ENCODE measurements at regions not wholly inside any gene's neighbourhood (a gene's known extent, or its start where the extent isn't known, plus 50 kb on each side); places are given as distances from the start of the nearest gene placed in this dataset.

DNA sequence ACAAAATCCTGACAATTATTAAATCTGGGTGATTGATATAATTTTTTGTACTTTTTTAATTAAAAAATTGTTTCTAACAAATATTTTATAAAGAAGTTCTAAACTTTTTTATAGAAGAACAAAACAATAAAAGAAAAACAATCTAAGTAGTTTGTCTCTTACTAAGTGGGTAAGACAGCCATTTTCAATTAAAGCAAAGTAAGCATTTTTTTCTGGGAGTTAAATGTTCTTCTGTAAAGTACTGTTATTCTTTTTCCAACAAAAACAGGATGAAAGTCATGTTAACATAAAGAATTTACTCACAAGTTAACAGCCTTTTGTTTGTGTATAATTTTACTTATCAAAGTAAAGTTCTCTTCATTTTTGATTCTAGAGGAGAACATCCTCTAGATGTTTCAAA is 1029.9 kb downstream of the JRKL start:
- no peaks in the 10 kb centered on the region for H3F3A ChIP-seq (ENCODE audit: low read depth)
- Mint-ChIP-seq H3K27ac (no peak overlapping the region), H3K36me3 (no peaks in the 10 kb centered on the region), H3K27me3 (ENCODE audit: insufficient read depth, low read depth) (no peaks in the 10 kb centered on the region), H3K4me1 (no peaks in the 10 kb centered on the region), H3K9me3 (no peaks in the 10 kb centered on the region), H3K4me3 (no peak overlapping the region)
- no peaks in the 10 kb centered on the region for H3K79me2 ChIP-seq (ENCODE audit: low read depth)
- no peak overlapping the region for H3K27ac ChIP-seq
- H3K27me3 ChIP-seq = no peaks in the 10 kb centered on the region
- H3K4me1 ChIP-seq = no peaks in the 10 kb centered on the region
- H3K9me3 ChIP-seq (ENCODE audit: low read depth) = no peaks in the 10 kb centered on the region
- H3K4me2 ChIP-seq = no peak overlapping the region
- DNase-seq (ENCODE audit: low spot score) = no peak
- no peak overlapping the region for H3K4me3 ChIP-seq
- TF ChIP-seq EZH2phosphoT487 (IDR thresholded peaks at IDR 0.05) (no peak), EZH2 (IDR thresholded peaks at IDR 0.05) (no peak), CTCF (IDR thresholded peaks at IDR 0.05) (no peak)
- no peak overlapping the region for H3K9ac ChIP-seq
- H2AFZ ChIP-seq (replicated peaks) = no peak overlapping the region
- H3K36me3 ChIP-seq = no peaks in the 10 kb centered on the region
- H4K20me1 ChIP-seq (ENCODE audit: low read depth) = no peaks in the 10 kb centered on the region

- H3K27ac ChIP-seq = no peak overlapping the region
- H3K4me2 ChIP-seq = no peak overlapping the region
- H3K36me3 Mint-ChIP-seq = no peaks in the 10 kb centered on the region
- H3K79me2 ChIP-seq (ENCODE audit: low read depth) = no peaks in the 10 kb centered on the region
- DNase-seq (ENCODE audit: low spot score) = no peak
- H3K4me3 Mint-ChIP-seq = no peak overlapping the region
- H3K9ac ChIP-seq = no peak overlapping the region
- no peak overlapping the region for H3K4me3 ChIP-seq
- no peaks in the 10 kb centered on the region for H3K4me1 ChIP-seq
- no peaks in the 10 kb centered on the region for H3K9me3 Mint-ChIP-seq
- H4K20me1 ChIP-seq (ENCODE audit: low read depth) = no peaks in the 10 kb centered on the region
- H3K27me3 Mint-ChIP-seq (ENCODE audit: insufficient read depth, low read depth) = no peaks in the 10 kb centered on the region
- no peaks in the 10 kb centered on the region for H3K27me3 ChIP-seq
- no peaks in the 10 kb centered on the region for H3K4me1 Mint-ChIP-seq
- no peak for TF ChIP-seq EZH2phosphoT487 (IDR thresholded peaks at IDR 0.05)
- no peak for TF ChIP-seq EZH2 (IDR thresholded peaks at IDR 0.05)
- TF ChIP-seq CTCF (IDR thresholded peaks at IDR 0.05) = no peak
- H3F3A ChIP-seq (ENCODE audit: low read depth) = no peaks in the 10 kb centered on the region
- H3K36me3 ChIP-seq = no peaks in the 10 kb centered on the region
- no peaks in the 10 kb centered on the region for H3K9me3 ChIP-seq (ENCODE audit: low read depth)
- H3K27ac Mint-ChIP-seq = no peak overlapping the region
- H2AFZ ChIP-seq (replicated peaks) = no peak overlapping the region
Observed at GRCh38 chr11:97428247-97428790, 1038.5 kb downstream of the JRKL start.

- Histone ChIP-seq H3K27ac (no peak overlapping the region), H3K4me1 (no peaks in the 10 kb centered on the region), H3K79me2 (ENCODE audit: low read depth) (no peaks in the 10 kb centered on the region), H4K20me1 (ENCODE audit: low read depth) (no peaks in the 10 kb centered on the region), H3K4me2 (no peak overlapping the region), H3K9ac (no peak overlapping the region), H3K9me3 (ENCODE audit: low read depth) (no peaks in the 10 kb centered on the region), H3K27me3 (no peaks in the 10 kb centered on the region), H2AFZ (replicated peaks) (no peak overlapping the region), H3F3A (ENCODE audit: low read depth) (no peaks in the 10 kb centered on the region), H3K4me3 (no peak overlapping the region), H3K36me3 (no peaks in the 10 kb centered on the region)
- Mint-ChIP-seq H3K27ac (no peak overlapping the region), H3K9me3 (no peaks in the 10 kb centered on the region), H3K4me3 (no peak overlapping the region), H3K36me3 (no peaks in the 10 kb centered on the region), H3K27me3 (ENCODE audit: insufficient read depth, low read depth) (no peaks in the 10 kb centered on the region), H3K4me1 (no peaks in the 10 kb centered on the region)
- DNase-seq (ENCODE audit: low spot score) = no peak
- no peak for TF ChIP-seq EZH2 (IDR thresholded peaks at IDR 0.05)
- no peak for TF ChIP-seq CTCF (IDR thresholded peaks at IDR 0.05)
- no peak for TF ChIP-seq EZH2phosphoT487 (IDR thresholded peaks at IDR 0.05)
Observed at GRCh38 chr11:97430877-97431276, 1041.1 kb downstream of the JRKL start.
